Gastrocnemius medialis (tissue), 4 donors: ENCODE measurements at regions not wholly inside any gene's neighbourhood (a gene's known extent, or its start where the extent isn't known, plus 50 kb on each side); places are given as distances from the start of the nearest gene placed in this dataset.

Source experiments
- ATAC-seq, 2 donors: fragments of 150-250 bp; one replicate each; pipeline ENCODE4 v1.9.1; 2016
- DNase-seq, 2 donors: peaks; one replicate each; pipeline ENCODE4 v3.0.0-alpha.2; 2019
- H3K27ac ChIP-seq, 4 donors: fragments of 200-600 bp; sonication (generic); 1 replicate in 1 of 4; 2 replicates in 3 of 4; pipeline ENCODE4 v1.5.1; 2016 to 2018; ENCODE audit warnings: mild to moderate bottlenecking in 2 of 4, moderate library complexity in 1 of 4
- H3K27me3 ChIP-seq, 3 donors: fragments of 200-600 bp; sonication (generic) in 2 of 3; 1 replicate in 1 of 3; 2 replicates in 2 of 3; pipeline versions ENCODE4 v1.5.1 to v1.6.0; 2016 to 2019; ENCODE audit warnings: mild to moderate bottlenecking in 1 of 3, moderate library complexity in 1 of 3
- H3K36me3 ChIP-seq, 2 donors: fragments of 200-600 bp; sonication (generic) in 1 of 2; one replicate each; pipeline ENCODE4 v1.5.1; 2017 to 2018
- H3K4me1 ChIP-seq, 2 donors: fragments of 200-600 bp; sonication (generic) in 1 of 2; one replicate each; pipeline ENCODE4 v1.5.1; 2016 to 2017; ENCODE audit warnings: mild to moderate bottlenecking in 2 of 2
- H3K4me3 ChIP-seq, 4 donors: fragments of 200-600 bp; sonication (generic) in 3 of 4; 1 replicate in 1 of 4; 2 replicates in 3 of 4; pipeline ENCODE4 v1.5.1; 2016 to 2019; ENCODE audit warnings: mild to moderate bottlenecking in 2 of 4
- H3K9me3 ChIP-seq, 3 donors: fragments of 200-600 bp; sonication (generic) in 2 of 3; 1 replicate in 1 of 3; 2 replicates in 2 of 3; pipeline ENCODE4 v1.5.1; 2016 to 2019
- POLR2A ChIP-seq, 2 donors: fragments of 450-650 bp; IDR thresholded peaks; one replicate each; pipeline ENCODE4 v1.6.1; 2017; ENCODE audit warnings: antibody characterized with exemption in 2 of 2, mild to moderate bottlenecking in 2 of 2, moderate library complexity in 2 of 2
- in situ Hi-C, 4 donors: fragments of 200-750 bp; cut with MboI; loops; one replicate each; pipeline versions ENCODE4 v1.15.0 to v1.8.0; 2017; ENCODE audit warnings: low sequenced_read_pairs in 4 of 4
- intact Hi-C: fragments of 100-400 bp; cut with DNase I; formaldehyde crosslinking; loops from one replicate; pipeline ENCODE4 v1.15.1; 2023; ENCODE audit warnings: low total_unique reads
- TF ChIP-seq, protein P1 (sequence below), 5 experiments: fragments of 450-650 bp in 3 of 5; fragments of 200-600 bp in 2 of 5; sonication (generic) in 2 of 5; IDR thresholded peaks in 4 of 5; conservative IDR thresholded peaks in 1 of 5; 1 replicate in 4 of 5; 2 replicates in 1 of 5; pipeline ENCODE4 v1.5.1; 2016 to 2019; ENCODE audit warnings: antibody characterized with exemption in 5 of 5, mild to moderate bottlenecking in 3 of 5, moderate library complexity in 3 of 5

DNA sequence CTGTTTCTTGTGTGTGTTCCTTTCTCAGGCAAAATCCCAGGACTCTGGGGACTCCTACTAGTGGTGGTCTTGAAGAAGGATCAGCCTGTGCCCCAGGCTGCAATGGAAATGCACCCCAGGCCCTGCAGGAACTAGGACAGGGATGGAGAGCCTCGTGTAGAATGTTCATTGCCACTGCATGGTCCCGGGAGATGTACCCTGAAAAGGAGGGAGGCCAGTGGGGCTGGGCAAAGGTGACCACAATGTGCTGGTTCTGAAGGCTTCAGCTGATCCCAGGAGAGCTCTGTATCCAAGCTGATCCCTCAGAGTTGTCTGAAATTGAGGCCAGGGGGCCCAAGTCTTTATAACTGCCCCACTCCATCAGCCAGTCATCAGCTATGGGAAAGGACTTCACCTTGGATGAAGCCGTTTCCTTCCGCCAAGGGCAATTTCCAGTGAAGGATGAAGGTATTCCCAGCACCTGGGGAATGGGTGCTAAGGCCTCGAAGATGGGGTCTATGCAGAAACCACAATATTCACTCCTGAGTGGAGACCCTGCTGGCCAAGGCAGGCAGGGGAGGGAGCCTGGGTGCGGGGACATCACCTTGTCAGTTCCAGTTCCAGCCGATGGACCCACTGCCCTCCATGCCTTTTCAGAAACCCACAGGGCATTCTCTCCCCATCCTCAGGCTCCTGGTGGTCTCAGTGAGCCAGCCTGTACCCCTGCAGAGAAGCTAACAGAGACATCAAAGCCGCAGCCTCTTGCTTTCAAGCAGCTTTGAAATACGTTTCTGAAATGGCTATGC, 59.9 kb upstream of the CDH5 start:
- ATAC-seq (no peak), DNase-seq (no peak)
- Histone ChIP-seq H3K27ac (no peak overlapping the region), H3K9me3 (no peaks in the 10 kb centered on the region), H3K27me3 (peaks cover 0 to 2% (median 0%) of the 10 kb centered on the region in 3 donors), H3K4me3 (no peak overlapping the region), H3K36me3 (no peaks in the 10 kb centered on the region), H3K4me1 (no peaks in the 10 kb centered on the region)
- in situ Hi-C loops (no loop called here), intact Hi-C loops (no loop called here)
- TF ChIP-seq, protein P1, sequence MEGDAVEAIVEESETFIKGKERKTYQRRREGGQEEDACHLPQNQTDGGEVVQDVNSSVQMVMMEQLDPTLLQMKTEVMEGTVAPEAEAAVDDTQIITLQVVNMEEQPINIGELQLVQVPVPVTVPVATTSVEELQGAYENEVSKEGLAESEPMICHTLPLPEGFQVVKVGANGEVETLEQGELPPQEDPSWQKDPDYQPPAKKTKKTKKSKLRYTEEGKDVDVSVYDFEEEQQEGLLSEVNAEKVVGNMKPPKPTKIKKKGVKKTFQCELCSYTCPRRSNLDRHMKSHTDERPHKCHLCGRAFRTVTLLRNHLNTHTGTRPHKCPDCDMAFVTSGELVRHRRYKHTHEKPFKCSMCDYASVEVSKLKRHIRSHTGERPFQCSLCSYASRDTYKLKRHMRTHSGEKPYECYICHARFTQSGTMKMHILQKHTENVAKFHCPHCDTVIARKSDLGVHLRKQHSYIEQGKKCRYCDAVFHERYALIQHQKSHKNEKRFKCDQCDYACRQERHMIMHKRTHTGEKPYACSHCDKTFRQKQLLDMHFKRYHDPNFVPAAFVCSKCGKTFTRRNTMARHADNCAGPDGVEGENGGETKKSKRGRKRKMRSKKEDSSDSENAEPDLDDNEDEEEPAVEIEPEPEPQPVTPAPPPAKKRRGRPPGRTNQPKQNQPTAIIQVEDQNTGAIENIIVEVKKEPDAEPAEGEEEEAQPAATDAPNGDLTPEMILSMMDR (IDR thresholded peaks at IDR 0.05 in 4 of 5, conservative IDR thresholded peaks at IDR 0.05 in 1 of 5): no peak
- TF ChIP-seq POLR2A (IDR thresholded peaks at IDR 0.05): no peak

DNA sequence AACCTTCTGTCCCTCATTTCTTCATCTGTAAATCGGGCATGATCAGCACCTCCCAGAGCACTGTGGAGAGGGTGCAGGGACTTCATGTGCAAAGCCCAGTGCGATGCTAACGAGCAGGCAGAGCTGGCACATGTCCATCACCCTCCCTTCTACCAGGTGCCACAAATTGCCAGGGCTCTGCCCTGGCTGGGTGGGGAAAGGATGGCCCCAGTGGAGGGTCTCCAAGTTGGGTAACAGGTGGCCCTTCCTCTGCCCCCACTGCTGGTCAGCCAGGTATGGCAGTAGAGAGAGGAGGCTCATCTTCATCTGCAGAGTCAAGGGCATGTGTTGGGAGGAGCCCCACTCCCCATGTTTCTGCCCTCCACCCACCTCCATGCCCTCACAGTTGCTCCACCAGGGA, 61.5 kb upstream of the CDH5 start:
- TF ChIP-seq POLR2A (IDR thresholded peaks at IDR 0.05): no peak
- TF ChIP-seq, protein P1 (IDR thresholded peaks at IDR 0.05 in 4 of 5, conservative IDR thresholded peaks at IDR 0.05 in 1 of 5): no peak
- in situ Hi-C loops (no loop called here), intact Hi-C loops (no loop called here)
- DNase-seq (no peak), ATAC-seq (no peak)
- Histone ChIP-seq H3K27ac (no peak overlapping the region), H3K36me3 (no peaks in the 10 kb centered on the region), H3K27me3 (peaks cover 0 to 2% (median 0%) of the 10 kb centered on the region in 3 donors), H3K9me3 (no peaks in the 10 kb centered on the region), H3K4me3 (no peak overlapping the region), H3K4me1 (no peaks in the 10 kb centered on the region)

DNA sequence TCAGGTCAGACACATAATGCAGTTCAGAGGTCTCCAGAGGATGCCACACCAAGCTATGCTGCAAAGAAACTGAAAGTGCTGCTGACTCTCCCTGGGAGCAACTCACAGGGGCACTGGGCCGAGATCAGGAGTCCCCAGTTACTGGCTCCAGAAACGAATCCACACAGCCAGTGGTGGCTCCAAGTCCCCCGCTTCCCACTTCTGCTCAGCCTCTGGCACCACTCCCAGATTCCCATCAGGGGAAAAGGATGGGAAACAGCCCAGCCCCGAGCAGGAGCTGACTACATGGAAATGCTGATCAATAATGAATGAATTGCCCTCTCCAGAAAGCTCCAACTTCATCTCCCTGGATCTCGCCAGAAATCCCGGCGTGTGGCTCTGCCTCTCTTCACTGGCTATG, 62.3 kb upstream of the CDH5 start:
- no peak for DNase-seq
- no peak overlapping the region for H3K4me3 ChIP-seq
- TF ChIP-seq, protein P1 (IDR thresholded peaks at IDR 0.05 in 4 of 5, conservative IDR thresholded peaks at IDR 0.05 in 1 of 5): no peak
- no peak for TF ChIP-seq POLR2A (IDR thresholded peaks at IDR 0.05)
- H3K27me3 ChIP-seq: peaks cover 0 to 2% (median 0%) of the 10 kb centered on the region in 3 donors
- no peaks in the 10 kb centered on the region for H3K9me3 ChIP-seq
- H3K4me1 ChIP-seq: no peaks in the 10 kb centered on the region
- intact Hi-C loops: no loop called here
- no peaks in the 10 kb centered on the region for H3K36me3 ChIP-seq
- ATAC-seq: no peak
- in situ Hi-C loops: no loop called here
- no peak overlapping the region for H3K27ac ChIP-seq

DNA sequence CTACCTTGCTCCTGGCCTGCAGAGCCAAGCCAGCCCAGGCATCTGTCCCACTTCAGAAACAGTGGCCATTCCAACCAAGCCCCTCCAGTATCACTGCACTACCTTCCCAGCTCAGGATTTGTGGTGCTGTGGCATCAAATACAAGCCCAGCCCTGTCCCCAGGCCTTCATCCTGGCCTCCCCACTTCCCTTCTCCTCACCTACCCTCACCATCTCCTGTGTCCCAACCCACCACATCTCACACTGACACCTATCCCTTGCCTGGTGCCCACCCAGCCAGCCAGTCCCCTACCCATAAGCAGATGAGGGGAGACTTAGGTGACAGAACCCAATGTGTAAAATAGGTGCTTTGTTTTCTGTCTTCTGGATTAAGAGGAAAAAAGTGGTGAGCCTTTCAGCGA, 66.0 kb upstream of the CDH5 start:
- in situ Hi-C loops: no loop called here
- intact Hi-C loops: no loop called here

More for the DNA sequence above, 66.0 kb upstream of the CDH5 start:
- Histone ChIP-seq H3K27ac (no peak overlapping the region), H3K4me1 (no peaks in the 10 kb centered on the region), H3K36me3 (no peaks in the 10 kb centered on the region), H3K4me3 (no peak overlapping the region), H3K9me3 (no peaks in the 10 kb centered on the region), H3K27me3 (peaks cover 0 to 2% (median 0%) of the 10 kb centered on the region in 3 donors)
- DNase-seq (no peak), ATAC-seq (no peak)
- TF ChIP-seq, protein P1 (IDR thresholded peaks at IDR 0.05 in 4 of 5, conservative IDR thresholded peaks at IDR 0.05 in 1 of 5): no peak
- no peak for TF ChIP-seq POLR2A (IDR thresholded peaks at IDR 0.05)
